ENCODE measurements at regions not wholly inside any gene's neighbourhood (a gene's known extent, or its start where the extent isn't known, plus 50 kb on each side); places are given as distances from the start of the nearest gene placed in this dataset.

DNA sequence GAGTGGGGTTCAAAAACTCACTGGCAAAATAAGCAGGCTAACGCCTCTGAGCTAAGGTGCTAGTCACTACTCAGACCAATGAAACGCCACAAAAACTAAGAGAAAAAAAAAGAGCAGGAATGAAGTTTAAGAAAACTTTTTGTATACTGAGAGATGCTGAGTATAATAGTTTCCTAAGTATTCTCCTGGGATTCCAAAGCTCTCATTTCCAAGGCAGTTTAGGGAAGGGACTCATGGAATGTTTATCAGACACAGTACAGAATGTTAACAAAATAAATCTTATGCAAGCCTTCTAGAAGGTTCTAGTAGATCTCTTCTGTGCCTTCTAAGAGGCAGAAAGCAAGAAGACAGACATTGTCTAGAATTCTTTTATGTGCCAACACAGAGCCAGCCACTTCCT lies 361.9 kb downstream of the MTRR start:
- intact Hi-C loops (cut with micrococcal nuclease), result no loop called here
- H3K36me3 ChIP-seq (ENCODE audit: control insufficient read depth in 2 of 3, insufficient read depth in 3 of 3, low read length in 3 of 3), result no peaks in the 10 kb centered on the region
- DNase-seq (no peak), ATAC-seq (no peak)
- Mint-ChIP-seq H3K9me3 (peaks cover 0 to 12% (median 4%) of the 10 kb centered on the region in 11 donors), H3K4me3 (no peak overlapping the region), H3K36me3 (no peaks in the 10 kb centered on the region), H3K27me3 (no peaks in the 10 kb centered on the region), H3K27ac (no peak overlapping the region), H3K4me1 (no peaks in the 10 kb centered on the region)
- CTCF ChIA-PET, result no interaction called here
- POLR2A ChIA-PET, result no interaction called here
- H3K4me3 ChIP-seq (ENCODE audit: low read length), result no peak overlapping the region
- no peaks in the 10 kb centered on the region for H3K4me1 ChIP-seq (ENCODE audit: control insufficient read depth in 2 of 2, insufficient read depth in 2 of 2, low read length in 2 of 2)
- H3K27me3 ChIP-seq (ENCODE audit: control insufficient read depth in 2 of 2, insufficient read depth in 2 of 2, low read length in 2 of 2), result no peaks in the 10 kb centered on the region
- no peak overlapping the region for H3K27ac ChIP-seq (ENCODE audit: low read depth, low read length)
- H3K9me3 ChIP-seq (ENCODE audit: control insufficient read depth in 2 of 3, low read length in 3 of 3), result no peaks in the 10 kb centered on the region

DNA sequence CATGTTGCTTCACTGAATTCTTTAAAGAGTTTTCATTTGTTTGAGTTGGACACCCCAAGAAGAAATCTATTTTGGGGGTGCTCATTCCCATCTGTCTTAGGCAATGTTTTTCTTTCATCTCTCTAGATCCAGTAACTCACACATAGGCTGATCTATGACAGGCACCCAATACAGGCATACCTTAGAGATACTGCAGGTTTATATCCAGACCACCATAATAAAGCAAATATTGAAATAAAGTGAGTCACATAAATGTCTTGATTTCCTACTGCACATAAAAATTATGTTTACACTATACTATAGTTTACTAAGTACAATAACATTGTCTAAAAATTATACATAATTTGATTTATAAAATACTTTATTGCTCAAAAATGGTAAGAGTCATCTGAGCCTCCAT lies 364.5 kb downstream of the MTRR start:
- no peak overlapping the region for H3K4me3 ChIP-seq (ENCODE audit: low read length)
- no peaks in the 10 kb centered on the region for H3K9me3 ChIP-seq (ENCODE audit: control insufficient read depth in 2 of 3, low read length in 3 of 3)
- POLR2A ChIA-PET, result no interaction called here
- Mint-ChIP-seq H3K27ac (no peak overlapping the region), H3K36me3 (no peaks in the 10 kb centered on the region), H3K27me3 (peaks cover 0 to 4% (median 0%) of the 10 kb centered on the region in 5 donors), H3K4me1 (no peaks in the 10 kb centered on the region), H3K4me3 (no peak overlapping the region), H3K9me3 (peaks cover 0 to 14% (median 5%) of the 10 kb centered on the region in 11 donors)
- H3K27ac ChIP-seq (ENCODE audit: low read depth, low read length), result no peak overlapping the region
- H3K4me1 ChIP-seq (ENCODE audit: control insufficient read depth in 2 of 2, insufficient read depth in 2 of 2, low read length in 2 of 2), result no peaks in the 10 kb centered on the region
- ATAC-seq (no peak), DNase-seq (no peak)
- CTCF ChIA-PET, result no interaction called here
- no peaks in the 10 kb centered on the region for H3K27me3 ChIP-seq (ENCODE audit: control insufficient read depth in 2 of 2, insufficient read depth in 2 of 2, low read length in 2 of 2)
- no peaks in the 10 kb centered on the region for H3K36me3 ChIP-seq (ENCODE audit: control insufficient read depth in 2 of 3, insufficient read depth in 3 of 3, low read length in 3 of 3)
- intact Hi-C loops (cut with micrococcal nuclease), result no loop called here

DNA sequence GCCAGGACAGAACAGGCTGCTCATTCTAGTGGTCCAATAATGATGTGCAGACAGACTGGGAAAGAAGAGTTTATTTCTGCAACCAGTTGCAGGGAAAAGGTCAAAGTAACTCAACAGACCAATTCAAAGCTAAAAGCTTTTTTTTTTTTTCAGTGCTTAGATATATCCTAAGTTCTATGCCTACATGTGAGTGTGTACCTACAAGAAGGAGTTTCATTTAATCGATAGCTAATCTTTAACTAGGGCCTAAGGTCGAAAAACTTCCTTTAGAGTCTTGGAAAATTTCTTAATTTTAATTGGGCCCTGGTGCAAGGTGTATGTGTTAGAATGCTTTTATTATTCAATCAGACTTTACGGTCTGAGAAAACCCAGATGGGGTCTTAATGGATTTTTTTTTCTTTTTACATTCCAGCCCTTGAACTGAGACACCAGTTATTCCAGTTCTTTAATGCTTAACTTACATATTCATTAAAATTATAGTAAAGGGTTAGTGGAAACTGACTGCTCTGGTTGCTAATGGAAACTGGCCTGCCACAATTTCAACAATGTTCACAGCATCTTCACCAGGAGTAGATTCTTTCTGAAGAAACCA lies 365.3 kb downstream of the MTRR start:
- Histone ChIP-seq H3K27me3 (ENCODE audit: control insufficient read depth in 2 of 2, insufficient read depth in 2 of 2, low read length in 2 of 2) (no peaks in the 10 kb centered on the region), H3K9me3 (ENCODE audit: control insufficient read depth in 2 of 3, low read length in 3 of 3) (no peaks in the 10 kb centered on the region), H3K4me3 (ENCODE audit: low read length) (no peak overlapping the region), H3K36me3 (ENCODE audit: control insufficient read depth in 2 of 3, insufficient read depth in 3 of 3, low read length in 3 of 3) (no peaks in the 10 kb centered on the region), H3K27ac (ENCODE audit: low read depth, low read length) (no peak overlapping the region), H3K4me1 (ENCODE audit: control insufficient read depth in 2 of 2, insufficient read depth in 2 of 2, low read length in 2 of 2) (no peaks in the 10 kb centered on the region)
- Mint-ChIP-seq H3K4me1 (no peaks in the 10 kb centered on the region), H3K36me3 (no peaks in the 10 kb centered on the region), H3K4me3 (no peak overlapping the region), H3K9me3 (peaks cover 0 to 11% (median 4%) of the 10 kb centered on the region in 11 donors), H3K27me3 (peaks cover 0 to 4% (median 0%) of the 10 kb centered on the region in 5 donors), H3K27ac (no peak overlapping the region)
- DNase-seq, result no peak
- intact Hi-C loops (cut with micrococcal nuclease), result no loop called here
- ChIA-PET CTCF (no interaction called here), POLR2A (no interaction called here)
- no peak for ATAC-seq

DNA sequence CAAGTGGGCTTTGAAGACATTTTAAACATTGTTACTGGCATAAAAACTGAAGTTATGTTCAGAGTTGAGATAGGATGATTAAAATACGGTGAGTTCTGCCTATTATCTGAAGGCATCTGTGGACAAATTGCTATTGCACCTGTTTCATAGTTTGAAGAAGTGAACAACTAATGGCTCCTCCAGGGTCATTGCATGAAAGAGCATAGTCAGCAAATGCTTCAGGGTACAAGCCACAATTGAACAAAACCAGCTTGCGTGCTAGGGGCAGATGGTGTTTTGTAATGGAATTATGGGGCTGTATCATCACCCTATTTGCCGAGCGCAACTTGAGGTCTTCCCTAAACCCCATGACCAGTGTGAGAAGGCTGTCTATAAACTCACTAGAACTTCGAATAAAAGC lies 369.1 kb downstream of the MTRR start:
- no peaks in the 10 kb centered on the region for H3K36me3 ChIP-seq (ENCODE audit: control insufficient read depth in 2 of 3, insufficient read depth in 3 of 3, low read length in 3 of 3)
- Mint-ChIP-seq H3K4me3 (no peak overlapping the region), H3K27ac (no peak overlapping the region), H3K27me3 (peaks cover 0 to 4% (median 0%) of the 10 kb centered on the region in 5 donors), H3K4me1 (no peaks in the 10 kb centered on the region), H3K36me3 (no peaks in the 10 kb centered on the region), H3K9me3 (peaks cover 0 to 16% (median 5%) of the 10 kb centered on the region in 11 donors)
- H3K27me3 ChIP-seq (ENCODE audit: control insufficient read depth in 2 of 2, insufficient read depth in 2 of 2, low read length in 2 of 2), result no peaks in the 10 kb centered on the region
- ATAC-seq, result no peak
- ChIA-PET CTCF (no interaction called here), POLR2A (no interaction called here)
- DNase-seq, result no peak
- no peaks in the 10 kb centered on the region for H3K9me3 ChIP-seq (ENCODE audit: control insufficient read depth in 2 of 3, low read length in 3 of 3)
- H3K4me1 ChIP-seq (ENCODE audit: control insufficient read depth in 2 of 2, insufficient read depth in 2 of 2, low read length in 2 of 2), result no peaks in the 10 kb centered on the region
- H3K27ac ChIP-seq (ENCODE audit: low read depth, low read length), result no peak overlapping the region
- intact Hi-C loops (cut with micrococcal nuclease), result no loop called here
- no peak overlapping the region for H3K4me3 ChIP-seq (ENCODE audit: low read length)

DNA sequence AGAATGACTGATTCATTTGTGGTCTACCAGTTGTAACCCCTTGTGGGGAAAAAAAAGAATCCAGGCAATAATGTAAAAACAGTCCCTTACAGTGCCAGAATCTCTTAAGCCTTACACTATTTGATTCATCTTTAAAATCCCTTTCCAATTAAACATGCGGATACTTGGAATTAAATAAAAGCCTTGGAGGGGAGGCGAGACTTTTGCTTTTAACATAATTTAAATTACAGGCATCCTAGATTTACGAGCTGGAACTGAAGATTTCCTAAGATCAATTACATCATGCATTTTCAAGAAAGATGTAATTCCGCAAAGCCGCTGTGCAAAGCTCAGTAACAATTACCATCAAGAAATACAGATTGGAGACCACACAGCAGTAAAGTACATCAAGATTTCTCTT lies 370.2 kb downstream of the MTRR start:
- Histone ChIP-seq H3K27me3 (ENCODE audit: control insufficient read depth in 2 of 2, insufficient read depth in 2 of 2, low read length in 2 of 2) (no peaks in the 10 kb centered on the region), H3K4me3 (ENCODE audit: low read length) (no peak overlapping the region), H3K36me3 (ENCODE audit: control insufficient read depth in 2 of 3, insufficient read depth in 3 of 3, low read length in 3 of 3) (no peaks in the 10 kb centered on the region), H3K27ac (ENCODE audit: low read depth, low read length) (no peak overlapping the region), H3K9me3 (ENCODE audit: control insufficient read depth in 2 of 3, low read length in 3 of 3) (no peaks in the 10 kb centered on the region), H3K4me1 (ENCODE audit: control insufficient read depth in 2 of 2, insufficient read depth in 2 of 2, low read length in 2 of 2) (no peaks in the 10 kb centered on the region)
- CTCF ChIA-PET, result no interaction called here
- Mint-ChIP-seq H3K9me3 (peaks cover 0 to 20% (median 7%) of the 10 kb centered on the region in 11 donors), H3K27me3 (peaks cover 0 to 4% (median 0%) of the 10 kb centered on the region in 5 donors), H3K4me3 (no peak overlapping the region), H3K4me1 (no peaks in the 10 kb centered on the region), H3K27ac (no peak overlapping the region), H3K36me3 (no peaks in the 10 kb centered on the region)
- DNase-seq, result no peak
- POLR2A ChIA-PET, result no interaction called here
- intact Hi-C loops (cut with micrococcal nuclease), result no loop called here
- no peak for ATAC-seq

DNA sequence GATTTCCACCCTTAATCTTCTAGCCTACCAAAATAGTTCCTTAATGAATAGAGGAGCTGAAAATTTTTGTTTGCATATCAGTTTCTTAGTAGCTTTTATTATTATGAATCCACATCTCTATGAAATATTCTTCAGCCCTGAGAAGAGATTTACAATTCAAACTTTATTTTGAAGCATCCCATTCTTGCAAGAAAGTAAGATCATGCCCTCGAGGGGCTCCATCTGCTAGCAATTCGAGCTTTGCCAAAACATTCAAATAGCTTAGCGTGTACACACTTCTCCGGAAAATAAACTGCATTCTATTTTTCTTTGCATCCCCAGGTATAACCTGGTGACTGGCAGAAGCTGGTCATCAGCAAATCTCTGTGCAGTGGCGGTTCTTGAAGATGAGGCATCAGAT lies 370.7 kb downstream of the MTRR start:
- intact Hi-C loops (cut with micrococcal nuclease), result no loop called here
- H3K27me3 ChIP-seq (ENCODE audit: control insufficient read depth in 2 of 2, insufficient read depth in 2 of 2, low read length in 2 of 2), result no peaks in the 10 kb centered on the region
- H3K9me3 Mint-ChIP-seq, result peaks cover 0 to 20% (median 9%) of the 10 kb centered on the region in 11 donors
- no peaks in the 10 kb centered on the region for H3K4me1 ChIP-seq (ENCODE audit: control insufficient read depth in 2 of 2, insufficient read depth in 2 of 2, low read length in 2 of 2)
- H3K36me3 Mint-ChIP-seq, result no peaks in the 10 kb centered on the region
- ChIA-PET POLR2A (no interaction called here), CTCF (no interaction called here)
- no peak overlapping the region for H3K27ac ChIP-seq (ENCODE audit: low read depth, low read length)
- ATAC-seq (no peak), DNase-seq (no peak)
- no peak overlapping the region for H3K4me3 ChIP-seq (ENCODE audit: low read length)
- H3K9me3 ChIP-seq (ENCODE audit: control insufficient read depth in 2 of 3, low read length in 3 of 3), result no peaks in the 10 kb centered on the region
- H3K27ac Mint-ChIP-seq, result no peak overlapping the region
- H3K4me3 Mint-ChIP-seq, result no peak overlapping the region
- no peaks in the 10 kb centered on the region for H3K36me3 ChIP-seq (ENCODE audit: control insufficient read depth in 2 of 3, insufficient read depth in 3 of 3, low read length in 3 of 3)
- H3K27me3 Mint-ChIP-seq, result peaks cover 0 to 4% (median 0%) of the 10 kb centered on the region in 5 donors
- H3K4me1 Mint-ChIP-seq, result no peaks in the 10 kb centered on the region

DNA sequence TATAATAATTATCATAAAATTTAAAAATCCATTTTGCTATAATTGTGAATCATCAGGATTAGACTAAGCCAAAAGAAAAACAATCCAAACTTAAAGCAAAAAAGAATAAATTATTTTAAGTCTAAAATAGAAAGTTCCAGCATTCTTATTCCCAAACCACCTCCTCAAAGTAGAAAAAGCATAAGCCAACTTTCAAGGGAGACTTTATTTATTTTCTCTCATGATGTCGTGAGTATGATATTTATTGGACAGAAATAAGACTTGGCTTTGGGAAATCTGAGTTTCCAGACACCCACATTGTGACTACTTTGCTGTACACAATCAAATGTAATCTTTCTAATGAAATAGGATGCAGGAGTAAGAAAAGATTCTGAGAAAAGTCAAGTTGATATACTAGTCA lies 372.1 kb downstream of the MTRR start:
- H3K9me3 ChIP-seq (ENCODE audit: control insufficient read depth in 2 of 3, low read length in 3 of 3), result no peaks in the 10 kb centered on the region
- peaks cover 0 to 15% (median 8%) of the 10 kb centered on the region in 11 donors for H3K9me3 Mint-ChIP-seq
- intact Hi-C loops (cut with micrococcal nuclease), result no loop called here
- CTCF ChIA-PET, result no interaction called here
- no peaks in the 10 kb centered on the region for H3K4me1 ChIP-seq (ENCODE audit: control insufficient read depth in 2 of 2, insufficient read depth in 2 of 2, low read length in 2 of 2)
- no peaks in the 10 kb centered on the region for H3K27me3 ChIP-seq (ENCODE audit: control insufficient read depth in 2 of 2, insufficient read depth in 2 of 2, low read length in 2 of 2)
- H3K27me3 Mint-ChIP-seq, result peaks cover 0 to 4% (median 0%) of the 10 kb centered on the region in 5 donors
- DNase-seq (no peak), ATAC-seq (no peak)
- H3K4me3 Mint-ChIP-seq, result no peak overlapping the region
- no peak overlapping the region for H3K4me3 ChIP-seq (ENCODE audit: low read length)
- H3K36me3 ChIP-seq (ENCODE audit: control insufficient read depth in 2 of 3, insufficient read depth in 3 of 3, low read length in 3 of 3), result no peaks in the 10 kb centered on the region
- POLR2A ChIA-PET, result no interaction called here
- no peak overlapping the region for H3K27ac Mint-ChIP-seq
- H3K27ac ChIP-seq (ENCODE audit: low read depth, low read length), result no peak overlapping the region
- H3K4me1 Mint-ChIP-seq, result no peaks in the 10 kb centered on the region
- no peaks in the 10 kb centered on the region for H3K36me3 Mint-ChIP-seq
